ENCODE measurements at regions not wholly inside any gene's neighbourhood (a gene's known extent, or its start where the extent isn't known, plus 50 kb on each side); places are given as distances from the start of the nearest gene placed in this dataset.
A peak's percentile ranks its signal among the peaks of the same experiment; 100 is the strongest.
"Not testable (repeated sequence)": the region's sequence is repeated elsewhere in the genome, so short reads cannot be mapped to it uniquely, and the experiment has no call there.

DNA sequence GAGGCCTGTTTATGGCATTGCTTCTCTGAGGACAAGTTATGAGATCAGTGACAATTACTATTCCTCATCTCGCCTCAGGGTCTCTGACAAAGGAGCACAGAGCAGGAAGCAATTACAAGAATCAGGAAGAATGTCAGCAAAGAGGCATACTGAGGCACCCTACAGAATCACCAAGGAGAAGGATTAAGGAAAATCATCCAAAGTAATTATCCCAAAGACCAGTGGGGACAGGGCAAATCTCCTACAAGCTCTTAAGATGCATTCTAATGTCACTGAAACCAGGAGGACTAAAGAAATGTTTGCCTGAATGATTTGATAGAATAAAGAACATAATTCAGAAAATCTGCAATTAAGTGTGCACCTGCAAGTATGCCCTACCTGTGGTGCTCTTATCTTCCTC is 206.2 kb downstream of the RCHY1 start:
- intact Hi-C loops (cut with DNase I), result no loop called here
- H3K27me3 ChIP-seq (ENCODE audit: control insufficient read depth in 1 of 2, insufficient read depth in 2 of 2, low read length in 1 of 2), result no peaks in the 10 kb centered on the region
- ATAC-seq (ENCODE audit: low FRiP score) (no peak), DNase-seq (no peak)
- H3K9me3 ChIP-seq (ENCODE audit: control insufficient read depth, low read length), result peaks cover 6% of the 10 kb centered on the region
- WGBS, 2 donors, result 84 to 86% methylated on average over 1 of the region's 1 CpG
- no peaks in the 10 kb centered on the region for H3K4me1 ChIP-seq (ENCODE audit: control insufficient read depth in 1 of 2, insufficient read depth in 2 of 2, low read length in 2 of 2)
- no peak overlapping the region for H3K27ac ChIP-seq (ENCODE audit: low read depth in 1 of 2, low read length in 2 of 2)
- H3K36me3 ChIP-seq (ENCODE audit: control insufficient read depth in 1 of 2, insufficient read depth in 2 of 2, low read length in 1 of 2), result no peaks in the 10 kb centered on the region
- no peak overlapping the region for H3K4me3 ChIP-seq (ENCODE audit: low read length in 2 of 2)

- ATAC-seq (ENCODE audit: low FRiP score) (no peak), DNase-seq (no peak)
- H3K4me1 ChIP-seq (ENCODE audit: control insufficient read depth in 1 of 2, insufficient read depth in 2 of 2, low read length in 2 of 2), result no peaks in the 10 kb centered on the region
- intact Hi-C loops (cut with DNase I), result no loop called here
- no peaks in the 10 kb centered on the region for H3K27me3 ChIP-seq (ENCODE audit: control insufficient read depth in 1 of 2, insufficient read depth in 2 of 2, low read length in 1 of 2)
- no peaks in the 10 kb centered on the region for H3K36me3 ChIP-seq (ENCODE audit: control insufficient read depth in 1 of 2, insufficient read depth in 2 of 2, low read length in 1 of 2)
- H3K4me3 ChIP-seq (ENCODE audit: low read length in 2 of 2), result no peak overlapping the region
- H3K27ac ChIP-seq (ENCODE audit: low read depth in 1 of 2, low read length in 2 of 2), result no peak overlapping the region
- 61 to 68% methylated on average over 3 of the region's 3 CpGs for WGBS, 2 donors
- peaks cover 4% of the 10 kb centered on the region for H3K9me3 ChIP-seq (ENCODE audit: control insufficient read depth, low read length)
Measured at GRCh38 chr4:75306506-75306905, 207.7 kb downstream of the RCHY1 start.

DNA sequence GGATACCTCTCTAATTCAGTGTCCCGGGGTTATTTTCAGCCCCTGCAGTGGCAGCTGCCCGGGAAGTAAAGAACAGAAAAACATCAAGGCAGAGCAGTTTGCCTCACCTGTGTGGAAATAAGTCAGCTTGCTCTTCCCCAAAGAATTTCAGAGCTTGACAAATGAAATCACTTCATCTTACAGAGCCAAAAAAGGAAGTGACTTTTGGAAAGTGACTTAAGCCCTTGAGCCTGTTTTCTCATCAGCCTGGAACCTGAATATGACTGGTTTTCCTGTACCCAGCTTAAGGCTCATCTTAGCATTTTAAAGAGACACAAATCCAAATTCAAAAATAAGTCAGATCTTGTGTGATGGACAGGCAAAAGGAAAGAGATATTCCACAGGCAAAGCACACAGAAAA is 211.6 kb downstream of the RCHY1 start:
- no peak for ATAC-seq (ENCODE audit: low FRiP score)
- H3K36me3 ChIP-seq (ENCODE audit: control insufficient read depth in 1 of 2, insufficient read depth in 2 of 2, low read length in 1 of 2), result no peaks in the 10 kb centered on the region
- WGBS, 2 donors, result 70 to 75% methylated on average over 2 of the region's 2 CpGs
- intact Hi-C loops (cut with DNase I), result no loop called here
- H3K4me3 ChIP-seq (ENCODE audit: low read length in 2 of 2), result no peak overlapping the region
- H3K27ac ChIP-seq (ENCODE audit: low read depth in 1 of 2, low read length in 2 of 2), result no peak overlapping the region
- H3K4me1 ChIP-seq (ENCODE audit: control insufficient read depth in 1 of 2, insufficient read depth in 2 of 2, low read length in 2 of 2), result no peaks in the 10 kb centered on the region
- no peaks in the 10 kb centered on the region for H3K27me3 ChIP-seq (ENCODE audit: control insufficient read depth in 1 of 2, insufficient read depth in 2 of 2, low read length in 1 of 2)
- no peak for DNase-seq
- peaks cover 3% of the 10 kb centered on the region for H3K9me3 ChIP-seq (ENCODE audit: control insufficient read depth, low read length)

- WGBS, 2 donors, result 49 to 51% methylated on average over 7 of the region's 7 CpGs
- no peaks in the 10 kb centered on the region for H3K36me3 ChIP-seq (ENCODE audit: control insufficient read depth in 1 of 2, insufficient read depth in 2 of 2, low read length in 1 of 2)
- no peak for DNase-seq
- H3K9me3 ChIP-seq (ENCODE audit: control insufficient read depth, low read length), result no peaks in the 10 kb centered on the region
- H3K4me1 ChIP-seq (ENCODE audit: control insufficient read depth in 1 of 2, insufficient read depth in 2 of 2, low read length in 2 of 2), result no peaks in the 10 kb centered on the region
- H3K4me3 ChIP-seq (ENCODE audit: low read length in 2 of 2), result no peak overlapping the region
- H3K27me3 ChIP-seq (ENCODE audit: control insufficient read depth in 1 of 2, insufficient read depth in 2 of 2, low read length in 1 of 2), result no peaks in the 10 kb centered on the region
- peak; percentile 57 for ATAC-seq (ENCODE audit: low FRiP score)
- intact Hi-C loops (cut with DNase I), result loop anchor here in 1 of 2 donors (2.0 kb wide), 1 partner anchor 357 kb away; the partner anchor contains the start of gene PARM1
- H3K27ac ChIP-seq (ENCODE audit: low read depth in 1 of 2, low read length in 2 of 2), result no peak overlapping the region
Measured at GRCh38 chr4:75289914-75290582, 224.2 kb downstream of the RCHY1 start.

- ATAC-seq (ENCODE audit: low FRiP score) (peak; percentile 48), DNase-seq (no peak)
- intact Hi-C loops (cut with DNase I), result no loop called here
- no peak overlapping the region for H3K4me3 ChIP-seq (ENCODE audit: low read length in 2 of 2)
- H3K9me3 ChIP-seq (ENCODE audit: control insufficient read depth, low read length), result no peaks in the 10 kb centered on the region
- H3K27me3 ChIP-seq (ENCODE audit: control insufficient read depth in 1 of 2, insufficient read depth in 2 of 2, low read length in 1 of 2), result no peaks in the 10 kb centered on the region
- no peaks in the 10 kb centered on the region for H3K4me1 ChIP-seq (ENCODE audit: control insufficient read depth in 1 of 2, insufficient read depth in 2 of 2, low read length in 2 of 2)
- no peaks in the 10 kb centered on the region for H3K36me3 ChIP-seq (ENCODE audit: control insufficient read depth in 1 of 2, insufficient read depth in 2 of 2, low read length in 1 of 2)
- WGBS, 2 donors, result 54 to 68% methylated on average over 8 of the region's 8 CpGs
- H3K27ac ChIP-seq (ENCODE audit: low read depth in 1 of 2, low read length in 2 of 2), result no peak overlapping the region
Measured at GRCh38 chr4:75287738-75288517, 226.3 kb downstream of the RCHY1 start.

DNA sequence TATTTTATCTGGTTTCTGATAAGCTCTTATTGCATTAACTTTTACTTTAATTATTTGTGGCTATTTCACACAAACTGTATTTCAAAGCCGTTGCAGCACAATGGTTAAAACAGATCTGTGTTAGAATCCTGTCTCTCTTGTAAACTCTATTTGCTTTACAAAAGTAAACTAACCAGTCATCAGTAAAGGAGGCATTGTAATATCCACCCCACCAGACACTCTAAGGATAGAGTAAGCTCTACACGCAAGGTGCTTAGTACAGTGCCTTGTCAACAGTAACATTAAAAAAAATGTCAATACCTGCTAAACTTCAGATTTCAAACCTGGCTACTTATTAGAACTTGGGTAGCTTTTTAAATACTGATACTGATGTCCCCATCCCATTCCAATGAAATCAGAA is 228.4 kb downstream of the RCHY1 start:
- ATAC-seq (ENCODE audit: low FRiP score), result no peak
- WGBS, 2 donors, result 88 to 91% methylated on average over 2 of the region's 2 CpGs

GRCh38 chr4:75284831-75285230 is 229.4 kb downstream of the RCHY1 start:
- ATAC-seq (ENCODE audit: low FRiP score), result no peak
- Histone ChIP-seq H3K4me1 (ENCODE audit: control insufficient read depth in 1 of 2, insufficient read depth in 2 of 2, low read length in 2 of 2) (no peaks in the 10 kb centered on the region), H3K4me3 (ENCODE audit: low read length in 2 of 2) (no peak overlapping the region), H3K9me3 (ENCODE audit: control insufficient read depth, low read length) (no peaks in the 10 kb centered on the region), H3K36me3 (ENCODE audit: control insufficient read depth in 1 of 2, insufficient read depth in 2 of 2, low read length in 1 of 2) (no peaks in the 10 kb centered on the region), H3K27ac (ENCODE audit: low read depth in 1 of 2, low read length in 2 of 2) (no peak overlapping the region), H3K27me3 (ENCODE audit: control insufficient read depth in 1 of 2, insufficient read depth in 2 of 2, low read length in 1 of 2) (no peaks in the 10 kb centered on the region)
- no peak for DNase-seq
- intact Hi-C loops (cut with DNase I), result no loop called here

More for the DNA sequence above, 228.4 kb downstream of the RCHY1 start:
- Histone ChIP-seq H3K27ac (ENCODE audit: low read depth in 1 of 2, low read length in 2 of 2) (no peak overlapping the region), H3K36me3 (ENCODE audit: control insufficient read depth in 1 of 2, insufficient read depth in 2 of 2, low read length in 1 of 2) (no peaks in the 10 kb centered on the region), H3K27me3 (ENCODE audit: control insufficient read depth in 1 of 2, insufficient read depth in 2 of 2, low read length in 1 of 2) (no peaks in the 10 kb centered on the region), H3K4me3 (ENCODE audit: low read length in 2 of 2) (no peak overlapping the region), H3K9me3 (ENCODE audit: control insufficient read depth, low read length) (no peaks in the 10 kb centered on the region), H3K4me1 (ENCODE audit: control insufficient read depth in 1 of 2, insufficient read depth in 2 of 2, low read length in 2 of 2) (no peaks in the 10 kb centered on the region)
- DNase-seq, result no peak
- intact Hi-C loops (cut with DNase I), result no loop called here

GRCh38 chr4:75280461-75280860 is 233.7 kb downstream of the RCHY1 start:
- 91 to 94% methylated on average over 1 of the region's 1 CpG for WGBS, 2 donors
- H3K27me3 ChIP-seq (ENCODE audit: control insufficient read depth in 1 of 2, insufficient read depth in 2 of 2, low read length in 1 of 2); H3K27ac ChIP-seq (ENCODE audit: low read depth in 1 of 2, low read length in 2 of 2); H3K36me3 ChIP-seq (ENCODE audit: control insufficient read depth in 1 of 2, insufficient read depth in 2 of 2, low read length in 1 of 2); ATAC-seq (ENCODE audit: low FRiP score); intact Hi-C loops (cut with DNase I); H3K9me3 ChIP-seq (ENCODE audit: control insufficient read depth, low read length); DNase-seq; H3K4me3 ChIP-seq (ENCODE audit: low read length in 2 of 2); H3K4me1 ChIP-seq (ENCODE audit: control insufficient read depth in 1 of 2, insufficient read depth in 2 of 2, low read length in 2 of 2): not testable (repeated sequence)

- H3K27me3 ChIP-seq (ENCODE audit: control insufficient read depth in 1 of 2, insufficient read depth in 2 of 2, low read length in 1 of 2), result no peaks in the 10 kb centered on the region
- H3K9me3 ChIP-seq (ENCODE audit: control insufficient read depth, low read length), result no peaks in the 10 kb centered on the region
- no peaks in the 10 kb centered on the region for H3K36me3 ChIP-seq (ENCODE audit: control insufficient read depth in 1 of 2, insufficient read depth in 2 of 2, low read length in 1 of 2)
- DNase-seq (no peak), ATAC-seq (ENCODE audit: low FRiP score) (no peak)
- no peak overlapping the region for H3K4me3 ChIP-seq (ENCODE audit: low read length in 2 of 2)
- 86 to 93% methylated on average over 2 of the region's 2 CpGs for WGBS, 2 donors
- intact Hi-C loops (cut with DNase I), result no loop called here
- H3K4me1 ChIP-seq (ENCODE audit: control insufficient read depth in 1 of 2, insufficient read depth in 2 of 2, low read length in 2 of 2), result no peaks in the 10 kb centered on the region
- H3K27ac ChIP-seq (ENCODE audit: low read depth in 1 of 2, low read length in 2 of 2), result no peak overlapping the region
Measured at GRCh38 chr4:75259306-75259705, 254.9 kb downstream of the RCHY1 start.

All from aorta (tissue), 5 donors.